ENCODE measurements at regions not wholly inside any gene's neighbourhood (a gene's known extent, or its start where the extent isn't known, plus 50 kb on each side); places are given as distances from the start of the nearest gene placed in this dataset.

GRCh38 chr9:1580215-1580614 lies 434.9 kb upstream of the SMARCA2 start:
- DNase-seq (ENCODE audit: low spot score) (no peak), ATAC-seq (no peak)
- intact Hi-C loops (cut with DNase I) = no loop called here

GRCh38 chr9:1581926-1582325 lies 433.2 kb upstream of the SMARCA2 start:
- DNase-seq (ENCODE audit: low spot score) = no peak
- no peak for ATAC-seq
- intact Hi-C loops (cut with DNase I) = no loop called here

GRCh38 chr9:1591310-1591709 lies 423.8 kb upstream of the SMARCA2 start:
- intact Hi-C loops (cut with DNase I) = no loop called here
- ATAC-seq (no peak), DNase-seq (ENCODE audit: low spot score) (no peak)

- DNase-seq (ENCODE audit: low spot score) (no peak), ATAC-seq (no peak)
These were observed 416.9 kb upstream of the SMARCA2 start for GRCh38 chr9:1598270-1598669.

GRCh38 chr9:1599961-1600360 lies 415.2 kb upstream of the SMARCA2 start:
- ATAC-seq (no peak), DNase-seq (ENCODE audit: low spot score) (no peak)
- intact Hi-C loops (cut with DNase I) = no loop called here

More at GRCh38 chr9:1598270-1598669, 416.9 kb upstream of the SMARCA2 start:
- intact Hi-C loops (cut with DNase I) = no loop called here

GRCh38 chr9:1604942-1605560 lies 410.1 kb upstream of the SMARCA2 start:
- intact Hi-C loops (cut with DNase I) = no loop called here
- ATAC-seq (peak; percentile 59), DNase-seq (ENCODE audit: low spot score) (no peak)

GRCh38 chr9:1606253-1606652 lies 408.9 kb upstream of the SMARCA2 start:
- ATAC-seq = no peak
- DNase-seq (ENCODE audit: low spot score) = no peak
- intact Hi-C loops (cut with DNase I) = no loop called here

GRCh38 chr9:1612886-1613285 lies 402.3 kb upstream of the SMARCA2 start:
- ATAC-seq (no peak), DNase-seq (ENCODE audit: low spot score) (no peak)
- intact Hi-C loops (cut with DNase I) = no loop called here

GRCh38 chr9:1617419-1617818 lies 397.7 kb upstream of the SMARCA2 start:
- no peak for DNase-seq (ENCODE audit: low spot score)
- no peak for ATAC-seq
- intact Hi-C loops (cut with DNase I) = no loop called here

- DNase-seq (ENCODE audit: low spot score) (no peak), ATAC-seq (no peak)
- intact Hi-C loops (cut with DNase I) = no loop called here
These were observed 395.0 kb upstream of the SMARCA2 start for GRCh38 chr9:1619915-1620710.

- no peak for DNase-seq (ENCODE audit: low spot score)
- no peak for ATAC-seq
- intact Hi-C loops (cut with DNase I) = no loop called here
These were observed 377.7 kb upstream of the SMARCA2 start for GRCh38 chr9:1637401-1637800.

- no peak for ATAC-seq
- no peak for DNase-seq (ENCODE audit: low spot score)
- intact Hi-C loops (cut with DNase I) = no loop called here
These were observed 376.0 kb upstream of the SMARCA2 start for GRCh38 chr9:1639166-1639565.

- no peak for ATAC-seq
- DNase-seq (ENCODE audit: low spot score) = no peak
- intact Hi-C loops (cut with DNase I) = no loop called here
These were observed 367.4 kb upstream of the SMARCA2 start for GRCh38 chr9:1647776-1648175.

GRCh38 chr9:1653282-1653681 lies 361.9 kb upstream of the SMARCA2 start:
- intact Hi-C loops (cut with DNase I) = no loop called here
- no peak for ATAC-seq
- no peak for DNase-seq (ENCODE audit: low spot score)

GRCh38 chr9:1658661-1659362 lies 356.3 kb upstream of the SMARCA2 start:
- intact Hi-C loops (cut with DNase I) = no loop called here
- no peak for ATAC-seq
- DNase-seq (ENCODE audit: low spot score) = no peak

- intact Hi-C loops (cut with DNase I) = no loop called here
- ATAC-seq = no peak
- DNase-seq (ENCODE audit: low spot score) = no peak
These were observed 355.8 kb upstream of the SMARCA2 start for GRCh38 chr9:1659363-1659690.

GRCh38 chr9:1668441-1668840 lies 346.7 kb upstream of the SMARCA2 start:
- DNase-seq (ENCODE audit: low spot score) (no peak), ATAC-seq (no peak)
- intact Hi-C loops (cut with DNase I) = no loop called here

- no peak for DNase-seq (ENCODE audit: low spot score)
- intact Hi-C loops (cut with DNase I) = no loop called here
- no peak for ATAC-seq
These were observed 341.8 kb upstream of the SMARCA2 start for GRCh38 chr9:1673300-1673699.

- no peak for ATAC-seq
- DNase-seq (ENCODE audit: low spot score) = no peak
- intact Hi-C loops (cut with DNase I) = no loop called here
These were observed 338.4 kb upstream of the SMARCA2 start for GRCh38 chr9:1676771-1677170.

- DNase-seq (ENCODE audit: low spot score) = no peak
- intact Hi-C loops (cut with DNase I) = no loop called here
- ATAC-seq = no peak
These were observed 331.2 kb upstream of the SMARCA2 start for GRCh38 chr9:1683951-1684350.

Data from sciatic nerve (tissue), 2 donors.